ENCODE measurements at regions not wholly inside any gene's neighbourhood (a gene's known extent, or its start where the extent isn't known, plus 50 kb on each side); places are given as distances from the start of the nearest gene placed in this dataset.

DNA sequence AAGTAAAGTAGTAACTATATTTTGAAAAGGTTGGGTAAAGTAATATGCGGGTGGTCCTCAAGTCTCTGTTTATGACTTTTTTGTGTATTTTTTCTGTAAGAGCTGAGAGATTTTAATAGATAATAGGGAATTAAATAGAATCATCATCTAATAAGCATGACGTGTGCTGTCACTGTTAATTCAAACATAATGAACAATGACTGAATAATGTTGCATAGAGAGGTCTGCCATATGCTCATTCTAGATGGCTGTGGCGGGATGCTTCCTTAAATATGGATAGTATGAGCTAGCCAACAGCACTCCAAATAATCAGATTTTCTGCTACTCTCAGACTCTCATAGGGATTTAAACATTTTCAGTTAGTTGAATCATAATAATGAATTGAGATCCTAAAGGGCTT is 302.8 kb upstream of the RBMS3 start:
- H3K36me3 ChIP-seq = no peaks in the 10 kb centered on the region
- no peaks in the 10 kb centered on the region for H3K27me3 ChIP-seq
- H3K4me1 ChIP-seq = no peaks in the 10 kb centered on the region
- intact Hi-C loops (cut with DNase I) = no loop called here
- DNase-seq (ENCODE audit: low spot score in 2 of 2) = no peak
- no peak overlapping the region for H3K27ac ChIP-seq
- no peak overlapping the region for H3K4me3 ChIP-seq
- TF ChIP-seq, protein P1, sequence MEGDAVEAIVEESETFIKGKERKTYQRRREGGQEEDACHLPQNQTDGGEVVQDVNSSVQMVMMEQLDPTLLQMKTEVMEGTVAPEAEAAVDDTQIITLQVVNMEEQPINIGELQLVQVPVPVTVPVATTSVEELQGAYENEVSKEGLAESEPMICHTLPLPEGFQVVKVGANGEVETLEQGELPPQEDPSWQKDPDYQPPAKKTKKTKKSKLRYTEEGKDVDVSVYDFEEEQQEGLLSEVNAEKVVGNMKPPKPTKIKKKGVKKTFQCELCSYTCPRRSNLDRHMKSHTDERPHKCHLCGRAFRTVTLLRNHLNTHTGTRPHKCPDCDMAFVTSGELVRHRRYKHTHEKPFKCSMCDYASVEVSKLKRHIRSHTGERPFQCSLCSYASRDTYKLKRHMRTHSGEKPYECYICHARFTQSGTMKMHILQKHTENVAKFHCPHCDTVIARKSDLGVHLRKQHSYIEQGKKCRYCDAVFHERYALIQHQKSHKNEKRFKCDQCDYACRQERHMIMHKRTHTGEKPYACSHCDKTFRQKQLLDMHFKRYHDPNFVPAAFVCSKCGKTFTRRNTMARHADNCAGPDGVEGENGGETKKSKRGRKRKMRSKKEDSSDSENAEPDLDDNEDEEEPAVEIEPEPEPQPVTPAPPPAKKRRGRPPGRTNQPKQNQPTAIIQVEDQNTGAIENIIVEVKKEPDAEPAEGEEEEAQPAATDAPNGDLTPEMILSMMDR (IDR thresholded peaks at IDR 0.05) = no peak
- no peaks in the 10 kb centered on the region for H3K9me3 ChIP-seq

DNA sequence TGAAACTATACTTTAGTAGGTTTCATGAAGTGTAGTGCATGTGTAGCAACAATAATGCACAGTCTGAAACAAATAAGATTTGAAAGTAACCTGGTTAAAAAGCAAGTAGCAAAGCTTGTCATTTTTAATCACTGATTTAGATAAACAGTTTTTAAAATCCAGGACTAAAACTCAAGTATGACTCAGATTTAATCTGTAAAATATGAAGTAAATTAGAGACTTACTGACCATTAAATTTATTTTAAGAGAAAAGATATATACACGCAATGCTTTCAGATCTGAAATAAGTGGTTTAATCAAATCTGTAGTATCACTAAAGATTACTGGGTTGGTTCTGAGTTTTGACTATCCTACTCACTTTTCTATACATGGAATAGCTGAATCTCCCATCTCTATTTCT is 300.7 kb upstream of the RBMS3 start:
- H3K9me3 ChIP-seq = no peaks in the 10 kb centered on the region
- intact Hi-C loops (cut with DNase I) = no loop called here
- H3K36me3 ChIP-seq = no peaks in the 10 kb centered on the region
- TF ChIP-seq, protein P1 (IDR thresholded peaks at IDR 0.05) = no peak
- H3K4me3 ChIP-seq = no peak overlapping the region
- peak overlapping the region in 1 of 2 donors; percentile 17 for H3K27ac ChIP-seq
- no peaks in the 10 kb centered on the region for H3K27me3 ChIP-seq
- H3K4me1 ChIP-seq = no peaks in the 10 kb centered on the region
- no peak for DNase-seq (ENCODE audit: low spot score in 2 of 2)

DNA sequence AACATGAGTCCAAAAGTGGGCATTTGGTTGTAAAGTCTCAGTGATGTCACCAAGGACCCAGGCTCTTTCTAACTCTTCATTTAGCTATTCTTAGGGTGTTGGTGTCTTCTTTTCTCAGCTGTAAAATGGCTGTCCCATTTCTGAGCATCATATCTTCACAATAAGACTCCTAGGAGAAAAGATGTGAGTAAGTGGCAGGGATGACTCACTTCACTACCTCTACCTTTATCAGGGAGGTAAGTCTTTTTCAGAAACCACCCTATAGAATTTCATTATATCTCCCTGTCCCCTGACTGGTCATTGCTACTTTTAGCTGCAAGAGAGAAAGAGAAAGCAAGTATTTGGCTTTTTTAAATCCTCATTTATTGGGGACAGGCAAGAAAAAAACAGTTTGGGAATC is 300.2 kb upstream of the RBMS3 start:
- no peak for DNase-seq (ENCODE audit: low spot score in 2 of 2)
- Histone ChIP-seq H3K4me1 (no peaks in the 10 kb centered on the region), H3K36me3 (no peaks in the 10 kb centered on the region), H3K27me3 (no peaks in the 10 kb centered on the region), H3K9me3 (no peaks in the 10 kb centered on the region), H3K4me3 (no peak overlapping the region), H3K27ac (peak overlapping the region in 1 of 2 donors; percentile 17)
- intact Hi-C loops (cut with DNase I) = no loop called here
- TF ChIP-seq, protein P1 (IDR thresholded peaks at IDR 0.05) = no peak

DNA sequence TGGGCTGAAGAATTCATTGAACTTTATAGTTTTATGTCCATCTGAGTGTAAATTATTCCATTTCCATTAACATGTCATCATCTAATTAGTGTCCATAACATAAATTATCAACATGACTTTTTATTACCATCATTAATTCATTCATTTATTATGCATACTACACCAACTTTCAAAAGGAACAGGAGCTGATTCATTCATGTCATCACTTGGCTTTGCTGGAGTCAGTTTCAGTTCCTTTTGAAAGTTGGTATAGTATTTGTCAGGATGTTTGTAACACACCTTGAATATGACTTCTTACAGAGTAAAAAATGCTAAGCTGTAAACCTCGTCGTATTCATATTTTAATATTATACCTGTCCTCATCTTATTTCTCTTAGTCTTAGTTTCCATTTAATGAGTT is 298.0 kb upstream of the RBMS3 start:
- Histone ChIP-seq H3K27ac (no peak overlapping the region), H3K4me3 (no peak overlapping the region), H3K27me3 (no peaks in the 10 kb centered on the region), H3K4me1 (no peaks in the 10 kb centered on the region), H3K36me3 (no peaks in the 10 kb centered on the region), H3K9me3 (no peaks in the 10 kb centered on the region)
- intact Hi-C loops (cut with DNase I) = no loop called here
- TF ChIP-seq, protein P1 (IDR thresholded peaks at IDR 0.05) = no peak
- DNase-seq (ENCODE audit: low spot score in 2 of 2) = no peak

DNA sequence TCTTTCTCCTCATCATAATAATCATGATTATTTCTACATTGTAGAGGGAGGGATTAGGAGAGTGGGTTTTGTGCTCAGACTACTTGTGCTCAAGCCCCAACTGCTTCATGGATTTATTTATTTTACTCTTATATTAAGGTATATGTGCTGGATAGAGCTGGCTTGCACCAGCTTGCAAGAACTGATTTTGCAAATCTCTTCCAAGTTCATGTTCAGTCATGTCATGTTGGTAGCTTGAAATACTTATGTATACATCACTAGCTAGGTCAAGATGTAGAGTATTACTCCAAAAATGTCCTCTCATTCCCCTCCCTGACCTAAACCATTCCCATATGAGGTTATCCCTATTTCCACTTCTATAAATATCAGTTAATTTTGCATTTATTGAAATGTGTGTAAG is 293.9 kb upstream of the RBMS3 start:
- no peak overlapping the region for H3K4me3 ChIP-seq
- no peaks in the 10 kb centered on the region for H3K4me1 ChIP-seq
- TF ChIP-seq, protein P1 (IDR thresholded peaks at IDR 0.05) = no peak

DNA sequence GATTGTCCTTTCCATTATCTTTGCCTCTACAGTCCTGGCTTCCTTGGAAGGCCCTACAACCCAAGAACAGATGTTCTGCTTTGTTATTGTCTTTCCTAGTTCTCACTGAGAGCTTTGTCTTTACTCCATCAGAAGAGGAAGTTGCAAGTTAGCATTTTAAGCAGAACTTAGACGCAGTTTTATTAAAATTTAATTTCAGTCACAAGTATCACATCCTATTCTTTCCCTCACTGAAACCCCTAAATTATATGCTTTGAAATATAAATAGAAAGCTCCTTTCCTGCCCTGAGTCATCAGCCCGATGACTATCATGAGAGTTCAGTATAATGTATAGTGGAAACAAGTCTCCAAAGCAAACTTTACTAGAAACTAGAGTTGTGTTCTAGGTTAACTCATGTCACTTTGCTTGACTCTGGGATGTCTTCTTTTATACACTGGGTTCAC is 291.2 kb upstream of the RBMS3 start:
- no peak for DNase-seq (ENCODE audit: low spot score in 2 of 2)
- H3K4me1 ChIP-seq = no peaks in the 10 kb centered on the region
- intact Hi-C loops (cut with DNase I) = no loop called here
- TF ChIP-seq, protein P1 (IDR thresholded peaks at IDR 0.05) = no peak
- H3K36me3 ChIP-seq = no peaks in the 10 kb centered on the region
- no peaks in the 10 kb centered on the region for H3K27me3 ChIP-seq
- no peak overlapping the region for H3K27ac ChIP-seq
- H3K4me3 ChIP-seq = no peak overlapping the region
- H3K9me3 ChIP-seq = no peaks in the 10 kb centered on the region

More for the DNA sequence above, 293.9 kb upstream of the RBMS3 start:
- H3K27ac ChIP-seq = no peak overlapping the region
- H3K9me3 ChIP-seq = no peaks in the 10 kb centered on the region
- no peaks in the 10 kb centered on the region for H3K27me3 ChIP-seq
- intact Hi-C loops (cut with DNase I) = no loop called here
- H3K36me3 ChIP-seq = no peaks in the 10 kb centered on the region
- DNase-seq (ENCODE audit: low spot score in 2 of 2) = no peak

All from ascending aorta (tissue), 2 donors.